GM21515 (cell line): ENCODE measurements at regions not wholly inside any gene's neighbourhood (a gene's known extent, or its start where the extent isn't known, plus 50 kb on each side); places are given as distances from the start of the nearest gene placed in this dataset.
"Not testable (repeated sequence)": the region's sequence is repeated elsewhere in the genome, so short reads cannot be mapped to it uniquely, and the experiment has no call there.

Experiments used
- ATAC-seq: cut with Tn5 transposase; IDR thresholded peaks from one replicate; pipeline ENCODE4 v1.9.1; 2021; ENCODE audit not compliant: unreplicated experiment

DNA sequence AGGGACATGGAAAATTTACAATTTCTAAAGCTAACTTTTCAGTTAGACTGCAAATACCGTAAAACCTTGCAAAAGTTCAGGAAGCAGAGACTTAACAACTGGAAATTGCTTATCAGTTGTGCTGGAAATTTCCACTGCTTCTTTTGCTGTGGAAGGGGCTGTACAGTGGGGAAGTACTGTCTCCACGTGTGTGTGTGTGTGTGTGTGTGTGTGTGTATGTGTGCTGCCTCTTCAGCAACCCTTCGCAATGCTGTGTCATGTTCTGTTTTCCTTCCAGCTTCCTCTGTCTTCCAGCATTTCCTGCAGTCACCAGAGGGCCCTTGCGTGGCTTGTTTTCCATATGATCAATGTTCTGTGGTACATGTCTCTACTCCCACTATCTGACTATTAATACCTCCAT lies 87.5 kb upstream of the RANBP3L start:
- no peak for ATAC-seq

GRCh38 chr5:36390640-36391039 lies 88.9 kb upstream of the RANBP3L start:
- ATAC-seq, result no peak

DNA sequence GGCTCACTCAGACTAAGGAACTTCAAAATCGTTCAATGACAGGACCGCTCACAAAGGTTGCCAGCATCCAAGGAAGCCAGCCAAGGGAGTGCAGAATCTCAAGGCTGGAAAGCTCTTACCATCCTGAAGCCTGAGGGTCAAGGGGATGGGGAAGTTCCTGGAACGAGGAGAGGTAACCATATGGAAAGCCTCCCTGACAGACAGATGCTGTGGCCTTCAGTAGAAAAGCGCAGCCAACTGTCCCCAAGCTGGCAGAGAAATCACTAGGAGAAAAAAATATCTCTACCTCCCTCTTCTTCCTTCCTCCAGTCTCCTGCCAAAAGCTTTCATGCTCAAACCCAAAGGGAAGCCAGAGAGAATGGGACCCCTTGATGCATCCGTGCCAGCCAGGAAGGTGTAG lies 90.5 kb upstream of the RANBP3L start:
- no peak for ATAC-seq

GRCh38 chr5:36392818-36393217 lies 91.1 kb upstream of the RANBP3L start:
- no peak for ATAC-seq

GRCh38 chr5:36393656-36394428 lies 92.1 kb upstream of the RANBP3L start:
- no peak for ATAC-seq

DNA sequence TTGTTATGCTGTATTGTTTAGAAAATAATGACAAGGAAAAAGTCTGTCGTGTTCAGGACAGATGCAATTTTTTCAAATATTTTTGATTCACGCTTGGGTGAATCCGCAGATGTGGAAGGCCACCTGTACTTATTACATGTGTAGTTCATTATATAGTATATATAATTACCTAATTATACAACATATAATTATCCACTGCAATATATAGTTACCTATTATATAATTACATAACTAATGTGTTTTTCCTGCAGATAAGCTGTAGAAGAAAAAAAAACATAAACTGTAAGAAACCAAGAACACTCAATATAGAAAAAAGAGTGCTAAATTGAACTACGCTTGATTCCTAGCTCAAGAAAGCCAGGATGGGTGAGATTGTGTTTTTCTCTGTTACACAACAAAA lies 93.6 kb upstream of the RANBP3L start:
- ATAC-seq, result no peak

GRCh38 chr5:36395947-36396346 lies 94.2 kb upstream of the RANBP3L start:
- ATAC-seq, result not testable (repeated sequence)

DNA sequence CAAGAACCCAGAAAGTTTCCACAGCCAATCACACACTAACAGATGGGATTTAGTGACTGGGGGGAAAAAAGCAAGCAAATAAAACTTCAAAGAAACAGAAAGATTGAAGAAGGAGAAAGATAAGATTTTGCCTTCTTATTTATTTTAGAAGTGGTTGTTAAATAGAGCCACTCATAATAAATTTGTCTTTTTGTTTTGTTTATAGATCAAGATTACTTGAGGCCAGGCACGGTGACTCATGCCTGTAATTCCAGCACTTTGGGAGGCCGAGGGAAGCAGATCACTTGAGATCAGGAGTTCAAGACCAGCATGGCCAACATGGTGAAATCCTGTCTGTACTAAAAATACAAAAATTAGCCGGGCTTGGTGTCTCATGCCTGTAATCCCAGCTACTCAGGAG lies 94.9 kb upstream of the RANBP3L start:
- no peak for ATAC-seq

GRCh38 chr5:36397901-36398536 lies 96.3 kb upstream of the RANBP3L start:
- no peak for ATAC-seq

DNA sequence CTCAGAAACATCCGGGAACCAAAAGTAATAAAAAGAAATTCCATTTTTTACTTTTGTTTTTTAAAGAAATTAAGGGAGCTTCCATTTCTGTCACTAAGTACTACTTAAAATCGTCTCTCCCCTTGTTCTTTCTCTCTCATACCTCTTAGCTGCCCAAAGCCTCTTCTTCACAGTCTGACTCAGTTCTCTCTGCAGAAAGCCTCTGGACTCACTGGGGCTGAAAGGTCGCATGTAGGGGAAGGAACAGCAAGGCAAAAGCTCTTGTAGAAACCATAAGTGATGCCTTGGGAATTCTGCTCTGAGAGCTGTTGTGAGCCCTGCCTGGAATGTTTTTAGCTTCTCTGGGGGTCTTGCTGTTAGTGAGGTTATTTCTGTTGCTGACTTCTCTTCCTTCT lies 100.8 kb upstream of the RANBP3L start:
- no peak for ATAC-seq

- ATAC-seq, result no peak
Observed at GRCh38 chr5:36403632-36404311, 102.1 kb upstream of the RANBP3L start.

GRCh38 chr5:36406023-36406422 lies 104.3 kb upstream of the RANBP3L start:
- no peak for ATAC-seq

DNA sequence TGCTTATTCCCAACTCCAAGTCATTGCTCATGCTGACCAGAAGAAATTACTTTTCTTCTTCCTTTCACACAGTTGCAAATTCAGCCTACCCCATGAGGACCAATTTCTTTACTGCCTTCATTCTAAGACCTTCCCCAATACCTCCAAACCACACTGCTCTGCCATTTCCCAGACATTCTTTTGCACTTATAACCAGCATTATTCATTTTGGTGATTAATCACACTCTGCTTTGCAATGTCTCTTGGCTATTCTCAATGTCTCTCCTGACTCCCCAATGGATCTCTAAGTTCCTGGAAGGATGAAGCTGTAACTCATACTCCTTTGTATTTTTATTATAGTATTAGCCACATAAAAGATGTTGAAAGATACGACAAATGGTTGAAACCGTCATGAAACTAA lies 105.7 kb upstream of the RANBP3L start:
- no peak for ATAC-seq

DNA sequence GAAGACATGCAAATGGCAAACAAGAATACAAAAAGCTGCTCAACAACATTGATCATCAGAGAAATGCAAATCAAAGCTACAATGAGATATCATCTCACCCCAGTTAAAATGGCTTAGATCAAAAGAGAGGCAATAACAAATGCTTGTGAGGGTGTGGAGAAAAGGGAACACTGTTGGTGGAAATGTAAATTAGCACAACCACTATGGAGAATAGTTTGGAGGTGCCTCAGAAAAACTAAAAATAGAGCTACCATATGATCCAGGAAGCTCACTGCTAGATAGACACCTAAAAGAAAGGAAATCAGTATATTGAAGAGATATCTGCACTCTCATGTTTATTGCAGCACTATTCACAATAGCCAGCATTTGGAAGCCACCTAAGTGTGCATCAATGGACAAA lies 108.0 kb upstream of the RANBP3L start:
- not testable (repeated sequence) for ATAC-seq

GRCh38 chr5:36410672-36411071 lies 109.0 kb upstream of the RANBP3L start:
- not testable (repeated sequence) for ATAC-seq

- no peak for ATAC-seq
Observed at GRCh38 chr5:36414869-36415282, 113.2 kb upstream of the RANBP3L start.

- no peak for ATAC-seq
Observed at GRCh38 chr5:36416605-36417004, 114.9 kb upstream of the RANBP3L start.

DNA sequence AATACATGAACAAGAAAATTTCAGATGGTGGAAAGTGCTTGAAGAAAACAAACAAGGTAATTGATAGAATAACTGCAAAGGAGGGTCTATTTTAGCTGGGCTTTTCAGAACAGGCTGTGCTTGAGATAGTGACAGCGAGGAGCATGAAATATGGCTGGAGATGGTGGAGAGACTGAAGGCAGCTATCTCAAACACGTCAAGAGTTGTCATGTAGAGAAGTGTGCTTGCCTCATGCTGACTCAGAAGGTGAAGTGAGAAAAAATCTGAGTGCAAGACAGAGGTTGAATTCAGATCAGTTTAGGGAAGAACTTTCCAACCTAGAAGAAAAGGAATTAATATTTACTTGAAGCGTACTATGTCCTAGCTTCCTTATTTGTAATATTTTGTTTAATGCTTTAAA lies 115.5 kb upstream of the RANBP3L start:
- ATAC-seq, result no peak

DNA sequence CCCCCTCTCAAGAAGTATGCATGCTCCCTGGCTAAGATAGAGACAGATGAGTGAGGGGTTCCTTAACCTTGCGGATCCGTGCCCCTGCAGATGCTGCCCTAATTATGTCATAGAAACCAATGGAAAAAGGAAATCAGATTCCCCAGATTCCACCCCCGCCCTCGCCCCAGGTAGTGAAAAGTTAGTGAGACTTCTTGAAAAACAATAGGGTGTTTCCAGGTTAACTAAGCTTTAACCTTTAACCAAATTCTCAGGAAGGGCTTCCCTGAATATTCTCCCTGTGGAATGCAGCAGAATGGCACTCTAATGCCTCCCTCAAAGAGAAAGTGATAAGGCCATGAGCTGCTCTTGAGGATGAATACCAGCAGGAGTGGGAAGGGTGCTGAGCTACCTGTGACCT lies 116.0 kb upstream of the RANBP3L start:
- no peak for ATAC-seq

- ATAC-seq, result no peak
Observed at GRCh38 chr5:36418152-36418979, 116.7 kb upstream of the RANBP3L start.

GRCh38 chr5:36421256-36421655 lies 119.6 kb upstream of the RANBP3L start:
- ATAC-seq, result no peak
